ENCODE measurements at regions not wholly inside any gene's neighbourhood (a gene's known extent, or its start where the extent isn't known, plus 50 kb on each side); places are given as distances from the start of the nearest gene placed in this dataset.

DNA sequence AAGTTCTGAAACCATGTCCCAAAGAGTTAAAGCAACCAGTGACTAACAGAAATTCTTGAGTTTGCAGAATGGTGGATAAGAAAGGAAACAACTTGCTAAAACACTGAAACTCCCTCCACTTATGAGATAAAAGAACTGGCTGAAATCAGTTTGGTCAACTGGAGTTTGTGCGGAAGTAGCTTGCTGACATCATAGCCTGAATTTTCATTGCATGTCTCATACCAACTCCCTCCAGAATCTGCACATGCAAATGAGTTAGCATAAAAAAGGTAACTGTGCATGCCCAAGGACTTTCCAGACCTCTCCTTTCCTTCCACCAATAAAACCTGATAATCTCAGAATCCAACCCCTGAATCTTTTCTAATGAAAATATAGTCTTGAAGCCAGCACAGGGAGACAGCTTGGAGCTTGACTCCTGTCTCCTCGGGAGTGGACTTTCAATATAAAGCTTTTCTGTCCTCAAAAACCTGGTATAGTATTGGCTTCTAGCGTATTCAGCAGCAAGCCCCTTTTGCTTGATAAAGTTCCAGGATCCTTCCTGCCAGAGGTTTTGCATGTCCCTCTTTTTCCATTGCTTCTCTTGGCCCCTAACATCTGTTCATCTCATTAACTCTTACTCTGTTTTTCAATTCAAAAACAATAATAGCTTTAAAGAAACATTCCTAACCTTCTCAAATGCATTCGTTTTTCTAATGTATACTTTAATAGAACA lies 785.8 kb upstream of the ADGRL4 start:
- no peak for DNase-seq (ENCODE audit: low read depth in 4 of 4, low spot score in 2 of 4)

DNA sequence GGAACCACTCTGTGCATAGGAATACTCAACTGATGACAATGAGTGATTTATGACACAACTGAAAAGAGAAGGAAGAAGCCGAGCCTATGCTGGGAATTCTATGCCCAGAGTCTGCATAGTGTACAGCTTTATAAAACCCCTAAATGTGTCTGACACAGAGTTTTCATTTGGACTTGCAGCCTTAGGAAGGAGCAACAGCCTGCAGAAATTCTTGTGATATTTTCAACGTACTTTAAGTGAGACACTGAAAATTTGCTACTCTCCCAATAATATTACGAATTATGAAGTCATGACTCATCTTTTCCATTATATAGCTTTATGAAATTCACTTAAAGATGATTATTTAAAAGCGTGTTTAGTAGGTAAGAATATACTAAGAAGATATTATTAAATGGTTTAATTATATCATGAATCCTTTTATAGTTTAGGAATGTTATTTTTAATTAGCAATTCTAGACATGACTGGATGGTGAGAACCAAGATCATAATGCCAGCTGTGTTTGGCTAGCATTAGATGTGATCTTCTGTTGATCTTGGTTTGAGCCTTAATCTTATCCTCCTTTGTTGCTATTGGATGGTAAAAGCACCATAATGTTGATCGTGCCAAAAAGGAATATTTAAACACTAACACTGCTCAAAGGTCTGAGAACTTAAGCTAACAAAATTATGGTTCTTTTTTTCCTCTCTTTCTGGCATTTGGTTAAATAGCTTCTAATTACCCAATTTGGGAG lies 785.1 kb upstream of the ADGRL4 start:
- no peak for DNase-seq (ENCODE audit: low read depth in 4 of 4, low spot score in 2 of 4)

DNA sequence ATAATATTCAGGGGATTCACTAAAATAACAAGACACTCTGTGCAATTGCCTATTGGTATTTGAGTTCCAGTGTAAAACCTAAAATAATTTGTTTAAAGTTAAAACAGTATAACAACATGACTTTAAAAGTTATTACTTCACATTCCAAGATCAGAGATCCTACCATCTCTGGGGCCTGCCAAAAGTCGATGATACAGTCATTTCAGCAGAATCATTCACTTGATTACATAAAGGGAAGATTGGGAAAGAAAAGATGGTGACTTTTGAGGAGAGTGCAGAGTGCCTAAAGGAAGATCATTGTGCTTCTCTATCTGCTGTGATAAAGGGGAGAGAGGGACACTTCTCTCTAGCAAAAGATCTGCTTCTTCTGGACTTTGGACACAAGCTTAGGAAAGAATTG lies 784.4 kb upstream of the ADGRL4 start:
- no peak for DNase-seq (ENCODE audit: low read depth in 4 of 4, low spot score in 2 of 4)

DNA sequence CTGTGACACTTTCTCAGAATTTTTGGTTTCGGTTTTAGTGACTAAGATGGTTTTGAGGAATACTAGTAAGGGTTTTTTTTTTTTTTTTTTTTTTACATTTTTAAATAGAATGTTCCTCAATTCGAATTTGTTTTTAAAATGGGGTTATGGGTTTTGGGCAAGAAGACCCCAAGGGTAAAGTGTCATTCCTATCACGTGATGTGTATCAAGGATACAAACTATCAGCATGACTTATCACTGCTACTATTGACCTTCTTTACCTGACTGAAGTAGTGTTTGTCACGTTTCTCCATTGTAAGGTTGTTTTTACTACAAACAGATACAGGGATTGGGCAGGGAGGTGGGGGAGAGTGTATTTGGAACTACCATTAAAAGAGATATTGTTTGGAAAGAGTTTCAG lies 781.1 kb upstream of the ADGRL4 start:
- no peak for DNase-seq (ENCODE audit: low read depth in 4 of 4, low spot score in 2 of 4)

DNA sequence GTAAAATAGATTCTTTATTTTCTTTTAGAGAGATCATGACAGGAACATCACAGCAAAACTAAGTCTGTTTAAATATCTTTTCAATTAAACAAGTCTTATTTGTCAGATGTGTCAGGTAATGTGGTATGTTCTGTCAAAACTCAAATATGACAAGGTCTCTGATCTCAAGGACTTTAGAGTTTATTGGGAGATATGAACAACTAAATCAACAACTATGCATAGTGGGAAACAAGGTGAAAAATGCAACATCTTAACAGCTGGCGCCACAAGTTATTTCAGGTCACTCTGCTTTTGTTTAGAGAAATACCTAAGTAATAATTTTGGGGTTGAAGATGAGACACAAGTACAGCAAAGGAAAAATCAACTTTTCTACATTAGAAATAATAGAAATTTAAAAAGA lies 779.4 kb upstream of the ADGRL4 start:
- DNase-seq (ENCODE audit: low read depth in 4 of 4, low spot score in 2 of 4): no peak

DNA sequence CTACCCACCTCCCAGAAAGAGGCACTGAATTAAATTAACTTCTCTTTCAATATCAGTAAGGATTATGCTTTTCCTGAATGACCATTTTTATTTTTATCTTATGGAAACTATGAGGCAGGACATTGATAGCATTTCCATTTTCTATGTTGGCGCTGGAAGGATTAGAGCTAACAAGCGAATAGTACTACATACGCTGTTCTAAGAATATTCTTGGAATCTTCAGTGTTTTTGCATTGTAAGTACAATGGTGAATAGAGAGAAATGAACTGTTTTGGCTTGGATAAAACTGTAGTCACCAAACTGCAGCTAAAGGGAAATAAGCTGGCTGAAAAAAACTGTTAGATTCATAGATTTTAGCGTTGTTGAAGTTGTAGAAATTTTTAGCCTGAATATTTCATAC lies 779.0 kb upstream of the ADGRL4 start:
- no peak for DNase-seq (ENCODE audit: low read depth in 4 of 4, low spot score in 2 of 4)

DNA sequence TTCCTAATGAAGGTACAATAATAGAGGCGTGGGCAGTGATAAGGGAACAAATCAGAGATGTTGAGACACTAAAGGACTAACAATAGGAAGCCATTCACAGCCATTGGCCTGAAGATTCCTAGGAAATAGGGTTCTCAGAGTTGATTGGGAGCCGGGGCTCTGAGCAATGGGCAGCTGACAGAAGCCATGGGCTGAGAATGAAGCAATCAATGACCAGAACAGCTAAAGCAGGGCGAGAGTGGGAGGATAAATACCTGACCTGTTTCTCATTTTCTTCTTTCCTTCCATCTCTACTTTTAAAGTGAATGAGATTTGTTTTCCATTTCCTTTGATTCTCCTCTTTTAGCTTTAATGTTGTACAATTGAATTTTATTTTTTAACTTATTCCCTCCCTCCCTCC lies 774.7 kb upstream of the ADGRL4 start:
- no peak for DNase-seq (ENCODE audit: low read depth in 4 of 4, low spot score in 2 of 4)

DNA sequence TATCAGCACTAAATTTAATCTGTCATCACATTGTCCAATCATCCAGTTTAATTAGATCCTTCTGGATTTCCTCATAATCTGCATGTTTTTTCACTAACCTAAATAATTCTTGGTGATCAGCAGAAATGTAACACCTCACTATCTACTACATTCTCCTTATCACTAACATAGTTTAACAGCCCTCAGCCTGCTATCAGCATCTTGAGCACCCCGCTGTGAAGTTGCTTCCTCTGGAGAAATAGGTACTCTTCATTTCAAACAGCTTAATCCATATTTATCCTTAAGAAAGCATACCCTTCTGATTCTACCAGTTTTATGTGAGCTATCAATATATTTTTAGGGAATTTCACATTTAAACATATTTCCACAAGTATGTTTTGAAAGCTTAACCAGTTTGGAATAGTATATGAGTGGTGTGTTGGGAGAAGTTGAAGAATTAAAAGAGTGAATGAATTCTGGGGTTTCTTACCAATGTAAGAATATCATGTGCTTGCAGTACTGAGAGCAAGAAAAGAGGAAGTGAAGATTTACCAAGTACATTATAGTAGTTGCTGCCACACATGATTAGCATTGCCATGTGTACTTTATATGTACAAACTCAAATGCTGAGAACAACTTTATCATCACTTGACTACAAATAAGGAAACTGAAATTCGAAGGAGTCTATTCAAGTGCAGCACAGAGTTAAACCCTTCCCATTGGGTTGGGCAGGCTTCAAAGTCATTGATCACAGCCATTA lies 771.1 kb upstream of the ADGRL4 start:
- DNase-seq (ENCODE audit: low read depth in 4 of 4, low spot score in 2 of 4): no peak

DNA sequence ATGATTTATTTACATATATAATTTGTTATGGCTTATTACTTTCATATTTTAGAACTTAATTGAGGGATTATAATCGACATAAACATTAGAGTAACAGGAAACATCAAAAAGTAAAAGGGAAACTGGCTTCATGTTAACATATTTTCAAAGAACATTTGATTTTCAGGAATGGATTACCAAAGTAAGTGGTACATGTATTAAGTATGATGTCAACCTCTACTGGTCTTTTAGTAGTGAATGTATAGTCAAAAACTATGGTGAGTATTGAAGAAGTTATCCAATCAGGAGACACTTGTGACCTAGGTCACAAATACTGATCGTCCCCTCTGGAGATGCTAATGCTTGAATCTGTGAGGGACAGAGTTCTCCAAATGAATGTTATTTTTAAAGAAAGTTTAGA lies 768.9 kb upstream of the ADGRL4 start:
- DNase-seq (ENCODE audit: low read depth in 4 of 4, low spot score in 2 of 4): no peak

DNA sequence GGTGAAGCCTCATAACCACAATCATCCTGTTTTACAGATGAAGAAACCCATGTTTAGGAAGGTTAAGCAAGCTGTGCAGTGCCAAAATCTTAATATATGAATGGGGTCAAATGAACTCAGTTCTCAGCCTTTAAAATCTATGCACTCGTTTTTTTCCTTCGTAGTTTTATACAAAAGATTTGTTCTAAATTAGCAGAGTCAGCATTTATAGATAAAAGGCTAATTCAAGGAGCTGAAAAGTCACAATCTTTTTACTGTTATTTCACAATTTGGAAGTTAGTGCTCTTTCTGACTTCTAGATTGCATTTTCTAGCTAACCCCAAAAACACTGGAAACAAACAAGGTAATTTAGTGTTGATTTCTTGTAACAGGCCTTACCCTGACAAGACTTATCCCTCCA lies 766.9 kb upstream of the ADGRL4 start:
- no peak for DNase-seq (ENCODE audit: low read depth in 4 of 4, low spot score in 2 of 4)

DNA sequence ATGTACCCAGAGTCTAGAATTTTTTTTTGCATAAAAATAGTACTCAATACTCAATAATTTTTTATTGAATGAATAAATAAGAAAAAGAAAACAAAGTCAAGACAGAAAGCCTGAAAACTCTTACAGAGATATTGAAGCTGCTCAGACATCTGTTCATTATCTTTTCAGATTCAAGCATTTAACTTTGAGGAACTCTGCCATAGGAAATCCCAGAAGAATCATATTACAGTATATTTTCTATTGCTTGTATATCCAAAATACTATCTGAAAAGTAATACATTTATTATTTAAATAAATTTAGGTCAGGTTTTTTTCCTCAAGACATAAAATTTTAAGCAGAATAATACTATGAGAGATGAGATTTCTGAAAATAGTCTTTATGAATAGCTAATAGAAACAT lies 755.9 kb upstream of the ADGRL4 start:
- no peak for DNase-seq (ENCODE audit: low read depth in 4 of 4, low spot score in 2 of 4)

DNA sequence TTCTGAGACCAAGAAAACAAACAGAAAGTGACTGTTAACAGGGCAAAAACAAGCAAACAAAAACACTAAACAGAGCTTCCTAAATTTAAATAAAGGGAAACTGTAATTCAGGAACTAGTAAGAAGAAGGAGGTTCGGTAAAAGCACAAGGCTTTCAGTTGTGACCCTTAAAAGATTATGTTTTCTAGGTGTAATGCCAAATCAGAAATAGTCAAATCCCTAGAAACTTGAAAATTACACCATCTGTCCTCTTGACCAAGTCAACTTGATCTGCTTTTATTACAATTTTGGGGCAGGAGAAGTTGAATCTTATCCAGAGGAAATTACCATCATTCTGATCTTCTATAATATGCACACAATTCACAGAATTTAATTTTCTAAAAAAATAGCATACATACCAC lies 754.0 kb upstream of the ADGRL4 start:
- no peak for DNase-seq (ENCODE audit: low read depth in 4 of 4, low spot score in 2 of 4)

DNA sequence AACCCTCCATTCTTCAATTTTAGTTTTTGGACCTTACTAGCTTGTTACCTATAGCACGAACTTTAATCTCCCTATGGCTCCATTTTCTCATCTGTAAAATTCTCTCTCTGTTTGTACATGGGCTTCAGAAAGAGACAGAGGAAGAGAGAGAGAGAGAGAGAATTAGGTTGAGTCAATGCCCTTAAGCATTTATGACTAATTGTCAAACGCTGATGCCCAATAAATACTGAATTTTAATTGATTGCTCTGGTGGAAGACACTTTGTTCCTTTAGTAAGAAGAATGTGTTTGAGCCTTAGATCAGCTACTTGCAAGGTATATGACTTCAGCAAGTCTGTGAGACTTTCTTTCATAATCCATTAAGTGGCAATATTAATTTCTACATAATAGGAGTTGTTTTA lies 743.1 kb upstream of the ADGRL4 start:
- no peak for DNase-seq (ENCODE audit: low read depth in 4 of 4, low spot score in 2 of 4)

DNA sequence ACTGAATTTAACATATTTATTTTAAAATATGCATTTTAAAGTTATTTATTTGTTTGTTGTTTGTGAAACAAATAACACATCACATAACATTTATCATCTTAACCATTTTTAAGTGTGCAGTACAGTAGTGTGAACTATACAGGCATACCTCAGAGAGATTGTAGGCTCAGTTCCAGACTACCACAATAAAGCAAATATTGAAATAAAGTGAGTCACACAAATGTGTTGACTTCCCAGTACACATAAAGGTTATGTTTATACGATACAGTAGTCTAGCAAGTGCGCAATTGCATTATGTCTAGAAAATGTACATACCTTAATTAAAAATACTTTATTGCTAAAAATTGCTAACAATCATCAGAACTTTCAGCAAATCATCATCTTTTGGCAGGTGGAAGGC lies 739.4 kb upstream of the ADGRL4 start:
- DNase-seq (ENCODE audit: low read depth in 4 of 4, low spot score in 2 of 4): no peak

DNA sequence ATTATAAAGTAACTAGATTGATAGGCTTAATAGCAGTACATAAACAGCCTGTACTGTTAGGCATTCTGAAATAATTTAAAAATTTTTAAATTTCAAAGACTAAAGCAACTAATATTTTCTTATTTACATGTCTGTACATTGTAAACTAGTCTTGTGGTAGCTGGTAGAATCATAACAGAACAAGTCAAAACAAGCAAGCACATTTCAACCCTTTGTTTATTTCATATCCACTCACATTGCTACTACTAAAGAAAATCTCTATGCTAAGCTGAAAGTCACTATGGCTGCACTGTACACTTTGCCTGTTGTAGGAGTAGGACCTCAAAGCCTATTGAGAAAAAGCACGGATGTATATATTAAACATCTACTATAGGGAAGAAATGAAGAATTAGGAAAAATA lies 738.2 kb upstream of the ADGRL4 start:
- DNase-seq (ENCODE audit: low read depth in 4 of 4, low spot score in 2 of 4): no peak

DNA sequence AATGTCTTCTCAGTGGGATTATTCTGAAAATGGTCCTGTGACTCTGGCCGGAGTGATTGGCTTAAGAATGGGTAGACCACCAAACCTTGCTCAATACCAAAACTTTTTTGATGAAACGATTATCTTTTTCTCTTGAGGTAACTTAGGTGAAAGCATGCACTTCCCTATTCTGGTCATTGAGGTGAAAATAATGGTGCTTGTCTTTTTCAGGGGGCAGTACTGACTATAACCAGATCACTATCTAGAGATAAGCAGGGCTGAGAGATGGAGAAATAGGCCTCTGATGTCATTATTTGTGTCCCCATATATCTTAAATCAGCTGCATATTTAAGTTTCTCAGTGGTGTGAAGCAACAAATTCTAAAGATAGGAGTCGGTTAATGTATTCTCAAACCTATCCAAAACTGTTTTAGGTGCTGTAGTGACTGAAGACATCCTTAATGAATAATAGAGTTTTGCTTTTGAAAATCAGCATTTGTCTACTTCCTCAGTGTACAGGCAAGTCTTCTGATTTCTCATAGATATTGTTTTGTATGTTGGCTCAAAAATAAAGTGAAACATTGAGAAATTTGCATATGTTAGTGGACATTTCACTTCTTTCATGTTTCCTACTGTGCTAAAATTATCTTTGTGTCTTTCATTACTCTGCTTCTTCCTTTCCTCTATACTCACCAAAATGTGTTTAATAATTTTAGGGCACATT lies 735.3 kb upstream of the ADGRL4 start:
- no peak for DNase-seq (ENCODE audit: low read depth in 4 of 4, low spot score in 2 of 4)

DNA sequence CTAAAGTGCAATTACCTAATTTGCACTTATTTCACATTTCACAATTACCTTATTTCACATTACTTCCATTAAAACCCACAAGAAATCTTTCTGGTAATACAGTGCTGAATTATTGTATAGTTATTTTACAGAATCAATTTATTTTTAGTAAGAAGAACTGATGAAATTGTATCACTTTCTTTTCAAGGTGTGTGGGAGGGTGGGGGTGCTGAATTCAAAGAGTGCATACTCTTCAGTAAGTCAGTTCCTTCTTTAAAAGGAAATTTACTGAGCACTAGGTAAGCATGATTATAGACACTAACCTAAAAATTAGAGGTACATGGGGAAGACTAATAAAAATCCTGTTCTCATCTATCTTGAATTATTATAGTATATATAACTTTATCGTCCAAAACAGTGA lies 731.6 kb upstream of the ADGRL4 start:
- no peak for DNase-seq (ENCODE audit: low read depth in 4 of 4, low spot score in 2 of 4)

DNA sequence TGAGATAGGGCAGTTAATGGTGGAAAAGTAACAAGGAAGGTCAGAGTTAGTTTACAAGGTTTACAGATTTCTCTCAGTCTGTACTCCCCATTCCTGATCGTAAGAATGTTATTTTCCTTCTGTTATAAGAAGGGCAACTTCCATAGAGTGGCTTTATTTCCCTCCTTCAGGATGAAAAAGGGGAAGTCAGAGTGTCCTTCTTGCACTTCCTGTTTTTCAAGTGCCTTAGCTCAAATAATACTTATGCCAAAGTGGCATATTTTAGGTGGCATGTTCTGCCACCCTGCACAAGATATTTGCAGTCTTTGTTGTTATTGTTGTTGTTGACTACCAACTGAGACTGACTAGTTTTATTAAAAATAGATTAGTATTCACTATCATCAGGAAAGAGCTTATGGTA lies 730.7 kb upstream of the ADGRL4 start:
- no peak for DNase-seq (ENCODE audit: low read depth in 4 of 4, low spot score in 2 of 4)

DNA sequence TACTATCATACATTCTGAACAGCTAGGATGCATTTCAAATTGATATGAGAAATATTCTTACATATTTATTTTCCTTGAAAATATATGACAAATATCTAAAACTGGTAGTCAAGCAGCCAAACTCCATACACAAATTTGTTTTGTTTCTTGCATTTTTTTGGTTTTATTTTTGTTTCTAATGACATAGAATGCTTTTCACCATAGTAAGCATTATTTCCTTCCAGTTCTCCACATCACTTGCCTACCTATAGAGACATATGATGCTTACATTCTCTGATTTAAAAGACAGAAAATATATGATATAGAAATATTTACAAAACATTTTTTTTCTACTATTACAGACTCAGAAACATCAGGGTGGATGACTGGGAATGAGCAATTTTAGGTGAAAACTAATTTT lies 726.4 kb upstream of the ADGRL4 start:
- no peak for DNase-seq (ENCODE audit: low read depth in 4 of 4, low spot score in 2 of 4)

DNA sequence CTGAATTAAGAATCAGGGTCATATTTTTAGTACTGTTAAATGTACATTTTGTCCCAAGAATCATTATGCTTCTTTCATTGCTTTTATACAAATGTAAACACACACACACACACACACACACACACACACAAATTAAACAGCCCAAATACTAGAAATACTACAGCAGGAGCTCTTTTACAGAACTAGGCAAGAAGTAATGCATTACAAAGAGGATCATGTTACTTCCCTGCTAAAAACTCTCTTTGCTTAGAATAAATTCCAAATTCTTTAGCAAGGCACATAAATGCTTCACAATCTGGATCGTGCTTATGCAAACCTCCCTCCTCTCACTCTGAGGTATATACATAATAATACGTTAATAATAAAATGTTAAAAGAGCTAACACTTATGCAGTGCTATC lies 720.4 kb upstream of the ADGRL4 start:
- no peak for DNase-seq (ENCODE audit: low read depth in 4 of 4, low spot score in 2 of 4)

DNA sequence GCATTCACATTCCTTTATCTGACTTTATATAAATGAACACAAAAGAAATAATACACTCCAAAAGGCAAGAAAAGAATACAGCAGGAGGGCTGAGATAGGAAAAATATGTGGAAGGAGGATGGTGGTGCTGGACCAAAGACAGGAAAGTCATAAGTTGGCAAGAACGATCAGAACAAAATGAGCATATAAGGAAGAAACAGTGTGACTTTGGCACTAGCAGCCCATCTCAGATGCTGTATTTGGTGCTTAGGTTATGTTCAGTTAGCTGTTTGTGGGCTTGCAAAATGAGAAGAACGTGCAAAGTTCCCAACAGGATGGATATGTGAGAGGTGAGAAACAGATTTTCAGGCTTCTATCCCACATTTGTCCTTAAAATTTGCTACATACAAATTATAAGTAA lies 719.8 kb upstream of the ADGRL4 start:
- DNase-seq (ENCODE audit: low read depth in 4 of 4, low spot score in 2 of 4): no peak
